ENCODE measurements at regions not wholly inside any gene's neighbourhood (a gene's known extent, or its start where the extent isn't known, plus 50 kb on each side); places are given as distances from the start of the nearest gene placed in this dataset.

- Histone ChIP-seq H4K20me1 (ENCODE audit: insufficient read depth, low read length) (no peaks in the 10 kb centered on the region), H2AFZ (ENCODE audit: low read length) (no peak overlapping the region), H3K4me2 (ENCODE audit: low read depth, low read length) (no peak overlapping the region), H3K4me1 (ENCODE audit: low read length) (no peaks in the 10 kb centered on the region), H3K9ac (ENCODE audit: low read length) (no peak overlapping the region), H3K36me3 (replicated peaks; ENCODE audit: insufficient read depth, low read length) (no peaks in the 10 kb centered on the region), H3K9me2 (replicated peaks; ENCODE audit: insufficient read depth, low read length) (no peaks in the 10 kb centered on the region), H3K27me3 (replicated peaks; ENCODE audit: insufficient read depth, low read length) (no peaks in the 10 kb centered on the region), H3F3A (ENCODE audit: insufficient read depth, low read length) (no peaks in the 10 kb centered on the region), H3K79me2 (ENCODE audit: low read length) (no peaks in the 10 kb centered on the region), H3K9me3 (replicated peaks; ENCODE audit: insufficient read depth, low read length) (no peaks in the 10 kb centered on the region), H3K27ac (ENCODE audit: low read length) (no peak overlapping the region), H3K4me3 (ENCODE audit: low read length) (no peak overlapping the region)
- DNase-seq, result no peak
- TF ChIP-seq CTCF (IDR thresholded peaks at IDR 0.05; ENCODE audit: low read length) (no peak), EZH2phosphoT487 (IDR thresholded peaks at IDR 0.05; ENCODE audit: low read length) (no peak), EZH2 (optimal IDR thresholded peaks at IDR 0.05; ENCODE audit: low read depth, low read length) (no peak)
Measured at GRCh38 chr3:72068621-72069020, 283.7 kb upstream of the PROK2 start.

GRCh38 chr3:72067721-72068120, 282.8 kb upstream of the PROK2 start:
- Histone ChIP-seq H3K4me1 (ENCODE audit: low read length) (no peaks in the 10 kb centered on the region), H3K9me2 (replicated peaks; ENCODE audit: insufficient read depth, low read length) (no peaks in the 10 kb centered on the region), H3K9me3 (replicated peaks; ENCODE audit: insufficient read depth, low read length) (no peaks in the 10 kb centered on the region), H3K79me2 (ENCODE audit: low read length) (no peaks in the 10 kb centered on the region), H3K4me3 (ENCODE audit: low read length) (no peak overlapping the region), H4K20me1 (ENCODE audit: insufficient read depth, low read length) (no peaks in the 10 kb centered on the region), H3F3A (ENCODE audit: insufficient read depth, low read length) (no peaks in the 10 kb centered on the region), H3K27me3 (replicated peaks; ENCODE audit: insufficient read depth, low read length) (no peaks in the 10 kb centered on the region), H3K4me2 (ENCODE audit: low read depth, low read length) (no peak overlapping the region), H3K36me3 (replicated peaks; ENCODE audit: insufficient read depth, low read length) (no peaks in the 10 kb centered on the region), H2AFZ (ENCODE audit: low read length) (no peak overlapping the region), H3K27ac (ENCODE audit: low read length) (no peak overlapping the region), H3K9ac (ENCODE audit: low read length) (no peak overlapping the region)
- no peak for DNase-seq
- TF ChIP-seq EZH2phosphoT487 (IDR thresholded peaks at IDR 0.05; ENCODE audit: low read length) (no peak), CTCF (IDR thresholded peaks at IDR 0.05; ENCODE audit: low read length) (no peak), EZH2 (optimal IDR thresholded peaks at IDR 0.05; ENCODE audit: low read depth, low read length) (no peak)

GRCh38 chr3:72065872-72066641, 281.1 kb upstream of the PROK2 start:
- Histone ChIP-seq H3K9me2 (replicated peaks; ENCODE audit: insufficient read depth, low read length) (no peaks in the 10 kb centered on the region), H4K20me1 (ENCODE audit: insufficient read depth, low read length) (no peaks in the 10 kb centered on the region), H3K27me3 (replicated peaks; ENCODE audit: insufficient read depth, low read length) (no peaks in the 10 kb centered on the region), H3K4me2 (ENCODE audit: low read depth, low read length) (no peak overlapping the region), H3K79me2 (ENCODE audit: low read length) (no peaks in the 10 kb centered on the region), H3K4me3 (ENCODE audit: low read length) (no peak overlapping the region), H3K36me3 (replicated peaks; ENCODE audit: insufficient read depth, low read length) (no peaks in the 10 kb centered on the region), H3K4me1 (ENCODE audit: low read length) (no peaks in the 10 kb centered on the region), H3K9me3 (replicated peaks; ENCODE audit: insufficient read depth, low read length) (no peaks in the 10 kb centered on the region), H3K27ac (ENCODE audit: low read length) (no peak overlapping the region), H2AFZ (ENCODE audit: low read length) (no peak overlapping the region), H3F3A (ENCODE audit: insufficient read depth, low read length) (no peaks in the 10 kb centered on the region), H3K9ac (ENCODE audit: low read length) (no peak overlapping the region)
- DNase-seq, result no peak
- TF ChIP-seq EZH2phosphoT487 (IDR thresholded peaks at IDR 0.05; ENCODE audit: low read length) (no peak), EZH2 (optimal IDR thresholded peaks at IDR 0.05; ENCODE audit: low read depth, low read length) (no peak), CTCF (IDR thresholded peaks at IDR 0.05; ENCODE audit: low read length) (no peak)
